CD14-positive monocyte (primary cell): ENCODE measurements at regions not wholly inside any gene's neighbourhood (a gene's known extent, or its start where the extent isn't known, plus 50 kb on each side); places are given as distances from the start of the nearest gene placed in this dataset.

Experiments
- DNase-seq, 3 donors: peaks; one replicate each; pipeline ENCODE4 v3.0.0-alpha.2; 2011 to 2022
- H2AFZ ChIP-seq: 2 replicates; pipeline ENCODE4 v1.6.0; 2012; ENCODE audit warnings: mild to moderate bottlenecking, low read depth, low read length, inconsistent platforms; ENCODE audit not compliant: insufficient read depth, poor library complexity, severe bottlenecking
- H3K27ac ChIP-seq, 2 donors: 1 replicate in 1 of 2; 2 replicates in 1 of 2; pipeline ENCODE4 v1.5.1; 2012 to 2013; ENCODE audit warnings: low read length in 2 of 2, control low read depth in 1 of 2, inconsistent platforms in 1 of 2, low read depth in 1 of 2, mild to moderate bottlenecking in 1 of 2
- H3K27me3 ChIP-seq, 2 donors: one replicate each; pipeline versions ENCODE4 v1.6.0 to v1.6.1; 2011 to 2013; ENCODE audit warnings: low read length in 2 of 2; ENCODE audit not compliant: control insufficient read depth in 2 of 2, insufficient read depth in 2 of 2
- H3K36me3 ChIP-seq, 2 donors: replicated peaks in 1 of 2; 1 replicate in 1 of 2; 2 replicates in 1 of 2; pipeline versions ENCODE4 v1.5.1 to v1.6.1; 2012 to 2013; ENCODE audit warnings: low read length in 2 of 2, control low read depth in 1 of 2, inconsistent platforms in 1 of 2, mild to moderate bottlenecking in 1 of 2; ENCODE audit not compliant: insufficient read depth in 2 of 2, control insufficient read depth in 1 of 2
- H3K4me1 ChIP-seq, 2 donors: 1 replicate in 1 of 2; 2 replicates in 1 of 2; pipeline versions ENCODE4 v1.5.1 to v1.6.1; 2012 to 2013; ENCODE audit warnings: low read length in 2 of 2, control low read depth in 1 of 2, inconsistent platforms in 1 of 2, mild to moderate bottlenecking in 1 of 2, moderate library complexity in 1 of 2; ENCODE audit not compliant: insufficient read depth in 2 of 2, control insufficient read depth in 1 of 2
- H3K4me2 ChIP-seq: replicated peaks from 2 replicates; pipeline ENCODE3; 2012; ENCODE audit warnings: low read length, moderate library complexity, mild to moderate bottlenecking; ENCODE audit not compliant: poor library complexity, severe bottlenecking; ENCODE audit errors: extremely low read depth
- H3K4me3 ChIP-seq, 3 experiments: fragments of 200-600 bp in 1 of 3; sonication (generic) in 1 of 3; replicated peaks in 1 of 3; 1 replicate in 2 of 3; 2 replicates in 1 of 3; pipeline ENCODE4 v1.5.1; 2011 to 2013; ENCODE audit warnings: low read length in 3 of 3, mild to moderate bottlenecking in 3 of 3, control low read depth in 2 of 3, low read depth in 2 of 3, inconsistent platforms in 1 of 3, moderate library complexity in 1 of 3
- H3K79me2 ChIP-seq: 2 replicates; pipeline ENCODE4 v1.6.0; 2012; ENCODE audit warnings: mild to moderate bottlenecking, control low read depth, inconsistent platforms, low read length, moderate library complexity; ENCODE audit not compliant: insufficient read depth
- H3K9ac ChIP-seq: 2 replicates; pipeline ENCODE4 v1.6.0; 2017; ENCODE audit warnings: low read length, mild to moderate bottlenecking; ENCODE audit not compliant: insufficient read depth, poor library complexity, severe bottlenecking
- H3K9me3 ChIP-seq, 2 donors: replicated peaks in 1 of 2; 1 replicate in 1 of 2; 2 replicates in 1 of 2; pipeline versions ENCODE4 v1.5.1 to v1.6.1; 2012 to 2013; ENCODE audit warnings: low read length in 2 of 2, control low read depth in 1 of 2; ENCODE audit not compliant: control insufficient read depth in 1 of 2, insufficient read depth in 1 of 2
- H4K20me1 ChIP-seq: 2 replicates; pipeline ENCODE4 v1.6.0; 2012; ENCODE audit warnings: mild to moderate bottlenecking, low read length, control low read depth, moderate library complexity; ENCODE audit not compliant: insufficient read depth
- H3K27ac Mint-ChIP-seq, 7 donors: one replicate each; pipeline ENCODE4 v1.8.0; 2020; ENCODE audit warnings: mild to moderate bottlenecking in 7 of 7, mixed read lengths in 7 of 7, moderate library complexity in 6 of 7, inconsistent platforms in 2 of 7
- H3K27me3 Mint-ChIP-seq, 3 donors: one replicate each; pipeline ENCODE4 v1.8.0; 2021 to 2022; ENCODE audit warnings: low read depth in 3 of 3, mild to moderate bottlenecking in 3 of 3, mixed read lengths in 3 of 3, moderate library complexity in 3 of 3, inconsistent platforms in 1 of 3
- H3K36me3 Mint-ChIP-seq, 2 donors: one replicate each; pipeline ENCODE4 v1.8.0; 2020; ENCODE audit warnings: mixed read lengths in 2 of 2, inconsistent platforms in 1 of 2, mild to moderate bottlenecking in 1 of 2
- H3K4me1 Mint-ChIP-seq: one replicate; pipeline ENCODE4 v1.8.0; 2020; ENCODE audit warnings: mild to moderate bottlenecking, mixed read lengths
- H3K4me3 Mint-ChIP-seq, 2 donors: one replicate each; pipeline ENCODE4 v1.8.0; 2020; ENCODE audit warnings: mild to moderate bottlenecking in 2 of 2, mixed read lengths in 2 of 2, moderate library complexity in 1 of 2
- H3K9me3 Mint-ChIP-seq, 7 donors: one replicate each; pipeline ENCODE4 v1.8.0; 2020 to 2022; ENCODE audit warnings: mixed read lengths in 7 of 7, mild to moderate bottlenecking in 6 of 7, moderate library complexity in 6 of 7, inconsistent platforms in 2 of 7
- CTCF ChIP-seq: fragments of 200-600 bp; IDR thresholded peaks from one replicate; pipeline ENCODE4 v1.8.0; 2022; ENCODE audit warnings: antibody characterized with exemption, mild to moderate bottlenecking
- WGBS: methylation state at CpG from one replicate; pipeline ENCODE4 v1.1.5; 2013; ENCODE audit warnings: missing lambda C conversion rate; ENCODE audit not compliant: insufficient coverage; 5-methylcytosine and 5-hydroxymethylcytosine counted together
- intact Hi-C, 2 donors: fragments of 100-400 bp; cut with micrococcal nuclease; formaldehyde crosslinking; loops; one replicate each; pipeline versions ENCODE4 v1.15.0 to v1.15.1; 2023

- H3K4me1 Mint-ChIP-seq = peaks cover 17% of the 10 kb centered on the region
- TF ChIP-seq CTCF = no peak
- H3K4me1 ChIP-seq = peaks cover 11 to 16% of the 10 kb centered on the region in 2 donors
- H3K4me3 Mint-ChIP-seq = no peak overlapping the region
- no peak overlapping the region for H3K27ac ChIP-seq
- H3K27me3 ChIP-seq = no peaks in the 10 kb centered on the region
- no peaks in the 10 kb centered on the region for H3K36me3 ChIP-seq
- H3K27ac Mint-ChIP-seq = peak overlapping the region in 1 of 7 donors; percentile 50
- H3K9me3 Mint-ChIP-seq = no peaks in the 10 kb centered on the region
- no peak for DNase-seq
- no peak overlapping the region for H3K4me2 ChIP-seq
- WGBS = 93% methylated on average over 7 of the region's 7 CpGs
- no peaks in the 10 kb centered on the region for H3K79me2 ChIP-seq
- no peaks in the 10 kb centered on the region for H3K9me3 ChIP-seq
- no peaks in the 10 kb centered on the region for H4K20me1 ChIP-seq
- H3K9ac ChIP-seq = no peak overlapping the region
- H2AFZ ChIP-seq = no peak overlapping the region
- H3K36me3 Mint-ChIP-seq = no peaks in the 10 kb centered on the region
- H3K27me3 Mint-ChIP-seq = peaks cover 0 to 2% (median 0%) of the 10 kb centered on the region in 3 donors
- H3K4me3 ChIP-seq = no peak overlapping the region
- intact Hi-C loops = no loop called here
Observed at GRCh38 chr15:63439536-63440264, 58.1 kb upstream of the CA12 start.

DNA sequence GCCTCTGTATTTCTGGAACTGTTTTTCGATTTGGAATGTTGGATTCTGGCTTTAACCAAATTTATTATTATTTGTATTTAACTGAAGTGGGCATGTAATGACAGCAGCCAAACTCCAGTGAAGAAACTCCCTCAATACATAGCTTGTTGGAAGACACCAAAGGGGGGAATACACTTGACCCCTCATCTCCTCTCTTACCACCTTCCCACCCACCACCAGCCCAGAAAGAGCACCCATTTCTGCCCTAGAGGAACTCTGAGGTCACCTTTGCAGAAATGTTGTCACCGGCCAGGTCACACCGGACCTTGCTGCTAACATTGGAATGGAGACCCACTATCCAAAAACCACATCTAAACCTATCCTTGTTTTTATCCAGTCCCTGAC lies 58.6 kb upstream of the CA12 start:
- intact Hi-C loops = no loop called here
- Histone ChIP-seq H3K4me1 (peaks cover 11 to 19% of the 10 kb centered on the region in 2 donors), H3K4me2 (no peak overlapping the region), H3K9ac (no peak overlapping the region), H3K9me3 (no peaks in the 10 kb centered on the region), H2AFZ (no peak overlapping the region), H3K79me2 (no peaks in the 10 kb centered on the region), H3K4me3 (no peak overlapping the region), H3K36me3 (no peaks in the 10 kb centered on the region), H3K27ac (no peak overlapping the region), H3K27me3 (no peaks in the 10 kb centered on the region), H4K20me1 (no peaks in the 10 kb centered on the region)
- Mint-ChIP-seq H3K36me3 (no peaks in the 10 kb centered on the region), H3K27ac (no peak overlapping the region), H3K27me3 (peaks cover 0 to 2% (median 0%) of the 10 kb centered on the region in 3 donors), H3K9me3 (no peaks in the 10 kb centered on the region), H3K4me1 (peaks cover 17% of the 10 kb centered on the region), H3K4me3 (no peak overlapping the region)
- 100% methylated on average over 2 of the region's 3 CpGs for WGBS
- TF ChIP-seq CTCF = no peak
- DNase-seq = no peak
